ENCODE measurements at regions not wholly inside any gene's neighbourhood (a gene's known extent, or its start where the extent isn't known, plus 50 kb on each side); places are given as distances from the start of the nearest gene placed in this dataset.

DNA sequence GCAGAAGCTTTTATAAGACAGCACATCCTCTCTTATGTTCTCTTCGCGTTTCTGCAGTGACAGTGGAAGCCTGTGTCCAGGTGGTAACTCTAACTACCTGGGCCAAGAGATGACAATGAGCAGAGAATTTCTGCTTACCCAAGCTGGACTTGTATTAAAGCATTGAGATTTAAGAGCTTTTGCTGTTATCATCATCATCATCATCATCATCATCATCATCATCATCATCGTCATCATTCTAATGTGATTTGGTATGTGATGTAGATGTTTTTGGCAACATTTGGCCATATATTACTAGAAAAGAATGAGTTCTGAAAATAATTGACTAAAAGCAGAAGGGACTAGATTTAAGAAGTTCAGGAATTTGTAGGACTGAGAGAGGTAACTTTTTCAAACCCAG lies 401.3 kb downstream of the BRINP1 start:
- ATAC-seq, result no peak
- no peak for TF ChIP-seq ZFP3 (CRISPR knock-in tag; IDR thresholded peaks at IDR 0.05)
- TF ChIP-seq, protein P1, sequence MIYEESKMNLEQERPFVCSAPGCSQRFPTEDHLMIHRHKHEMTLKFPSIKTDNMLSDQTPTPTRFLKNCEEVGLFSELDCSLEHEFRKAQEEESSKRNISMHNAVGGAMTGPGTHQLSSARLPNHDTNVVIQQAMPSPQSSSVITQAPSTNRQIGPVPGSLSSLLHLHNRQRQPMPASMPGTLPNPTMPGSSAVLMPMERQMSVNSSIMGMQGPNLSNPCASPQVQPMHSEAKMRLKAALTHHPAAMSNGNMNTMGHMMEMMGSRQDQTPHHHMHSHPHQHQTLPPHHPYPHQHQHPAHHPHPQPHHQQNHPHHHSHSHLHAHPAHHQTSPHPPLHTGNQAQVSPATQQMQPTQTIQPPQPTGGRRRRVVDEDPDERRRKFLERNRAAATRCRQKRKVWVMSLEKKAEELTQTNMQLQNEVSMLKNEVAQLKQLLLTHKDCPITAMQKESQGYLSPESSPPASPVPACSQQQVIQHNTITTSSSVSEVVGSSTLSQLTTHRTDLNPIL (CRISPR knock-in tag; IDR thresholded peaks at IDR 0.05; ENCODE audit: low read depth), result no peak
- no peak for TF ChIP-seq TCF4 (CRISPR knock-in tag; IDR thresholded peaks at IDR 0.05; ENCODE audit: borderline replicate concordance)
- no peak for TF ChIP-seq GLIS3 (CRISPR knock-in tag; IDR thresholded peaks at IDR 0.05)
- no peak for TF ChIP-seq SNAI2 (CRISPR knock-in tag; IDR thresholded peaks at IDR 0.05)
- TF ChIP-seq, protein P2, sequence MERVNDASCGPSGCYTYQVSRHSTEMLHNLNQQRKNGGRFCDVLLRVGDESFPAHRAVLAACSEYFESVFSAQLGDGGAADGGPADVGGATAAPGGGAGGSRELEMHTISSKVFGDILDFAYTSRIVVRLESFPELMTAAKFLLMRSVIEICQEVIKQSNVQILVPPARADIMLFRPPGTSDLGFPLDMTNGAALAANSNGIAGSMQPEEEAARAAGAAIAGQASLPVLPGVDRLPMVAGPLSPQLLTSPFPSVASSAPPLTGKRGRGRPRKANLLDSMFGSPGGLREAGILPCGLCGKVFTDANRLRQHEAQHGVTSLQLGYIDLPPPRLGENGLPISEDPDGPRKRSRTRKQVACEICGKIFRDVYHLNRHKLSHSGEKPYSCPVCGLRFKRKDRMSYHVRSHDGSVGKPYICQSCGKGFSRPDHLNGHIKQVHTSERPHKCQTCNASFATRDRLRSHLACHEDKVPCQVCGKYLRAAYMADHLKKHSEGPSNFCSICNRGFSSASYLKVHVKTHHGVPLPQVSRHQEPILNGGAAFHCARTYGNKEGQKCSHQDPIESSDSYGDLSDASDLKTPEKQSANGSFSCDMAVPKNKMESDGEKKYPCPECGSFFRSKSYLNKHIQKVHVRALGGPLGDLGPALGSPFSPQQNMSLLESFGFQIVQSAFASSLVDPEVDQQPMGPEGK (CRISPR knock-in tag; IDR thresholded peaks at IDR 0.05; ENCODE audit: borderline replicate concordance), result no peak
- no peak for TF ChIP-seq ZFP30 (CRISPR knock-in tag; IDR thresholded peaks at IDR 0.05)
- no peak for TF ChIP-seq ESRRG (CRISPR knock-in tag; IDR thresholded peaks at IDR 0.05)
- TF ChIP-seq, protein P3, sequence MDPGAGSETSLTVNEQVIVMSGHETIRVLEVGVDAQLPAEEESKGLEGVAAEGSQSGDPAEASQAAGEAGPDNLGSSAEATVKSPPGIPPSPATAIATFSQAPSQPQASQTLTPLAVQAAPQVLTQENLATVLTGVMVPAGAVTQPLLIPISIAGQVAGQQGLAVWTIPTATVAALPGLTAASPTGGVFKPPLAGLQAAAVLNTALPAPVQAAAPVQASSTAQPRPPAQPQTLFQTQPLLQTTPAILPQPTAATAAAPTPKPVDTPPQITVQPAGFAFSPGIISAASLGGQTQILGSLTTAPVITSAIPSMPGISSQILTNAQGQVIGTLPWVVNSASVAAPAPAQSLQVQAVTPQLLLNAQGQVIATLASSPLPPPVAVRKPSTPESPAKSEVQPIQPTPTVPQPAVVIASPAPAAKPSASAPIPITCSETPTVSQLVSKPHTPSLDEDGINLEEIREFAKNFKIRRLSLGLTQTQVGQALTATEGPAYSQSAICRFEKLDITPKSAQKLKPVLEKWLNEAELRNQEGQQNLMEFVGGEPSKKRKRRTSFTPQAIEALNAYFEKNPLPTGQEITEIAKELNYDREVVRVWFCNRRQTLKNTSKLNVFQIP (CRISPR knock-in tag; IDR thresholded peaks at IDR 0.05; ENCODE audit: borderline replicate concordance, low read depth), result no peak
- no peak for TF ChIP-seq ZC3H10 (CRISPR knock-in tag; IDR thresholded peaks at IDR 0.05)
- no peak for TF ChIP-seq CSDC2 (CRISPR knock-in tag; IDR thresholded peaks at IDR 0.05)
- no peak for TF ChIP-seq ZNF565 (CRISPR knock-in tag; conservative IDR thresholded peaks at IDR 0.05; ENCODE audit: low read depth)
- TF ChIP-seq BACH2 (CRISPR knock-in tag; IDR thresholded peaks at IDR 0.05; ENCODE audit: borderline replicate concordance), result no peak
- TF ChIP-seq ZNF8 (CRISPR knock-in tag; IDR thresholded peaks at IDR 0.05), result no peak
- no peak for TF ChIP-seq PPARA (CRISPR knock-in tag; IDR thresholded peaks at IDR 0.05; ENCODE audit: borderline replicate concordance)
- no peak for TF ChIP-seq ARNTL (CRISPR knock-in tag; IDR thresholded peaks at IDR 0.05; ENCODE audit: borderline replicate concordance, low read depth)
- no peak for TF ChIP-seq ISL1 (CRISPR knock-in tag; IDR thresholded peaks at IDR 0.05)

DNA sequence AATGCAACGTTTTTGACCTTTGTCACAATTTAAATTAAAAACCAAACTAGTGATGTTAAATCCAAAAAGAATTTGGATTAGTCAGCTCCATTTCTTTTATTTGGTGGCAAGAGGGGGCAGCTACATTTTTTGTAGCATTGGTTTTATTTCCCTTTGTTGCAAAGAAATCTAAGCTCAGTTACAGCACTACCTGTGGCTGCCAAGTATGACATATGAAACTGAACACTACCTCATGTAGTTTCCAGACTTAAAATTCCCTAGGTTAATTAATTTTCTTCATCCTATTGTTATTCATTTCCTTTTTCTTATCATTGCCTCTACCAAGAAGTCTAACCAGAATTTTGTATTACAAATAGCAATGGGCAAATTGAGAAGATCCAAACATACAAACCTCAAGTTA lies 393.5 kb downstream of the BRINP1 start:
- no peak for ATAC-seq
- no peak for TF ChIP-seq CSDC2 (CRISPR knock-in tag; IDR thresholded peaks at IDR 0.05)
- no peak for TF ChIP-seq TOX (CRISPR knock-in tag; IDR thresholded peaks at IDR 0.05; ENCODE audit: borderline replicate concordance)
- no peak for TF ChIP-seq TCF4 (CRISPR knock-in tag; IDR thresholded peaks at IDR 0.05; ENCODE audit: borderline replicate concordance)
- TF ChIP-seq ZC3H10 (CRISPR knock-in tag; IDR thresholded peaks at IDR 0.05), result no peak
- TF ChIP-seq RARB (CRISPR knock-in tag; IDR thresholded peaks at IDR 0.05), result no peak
- no peak for TF ChIP-seq ISL1 (CRISPR knock-in tag; IDR thresholded peaks at IDR 0.05)
- no peak for TF ChIP-seq ZNF8 (CRISPR knock-in tag; IDR thresholded peaks at IDR 0.05)
- no peak for TF ChIP-seq ZFP3 (CRISPR knock-in tag; IDR thresholded peaks at IDR 0.05)
- TF ChIP-seq OSR1 (CRISPR knock-in tag; IDR thresholded peaks at IDR 0.05), result no peak
- TF ChIP-seq, protein P4, sequence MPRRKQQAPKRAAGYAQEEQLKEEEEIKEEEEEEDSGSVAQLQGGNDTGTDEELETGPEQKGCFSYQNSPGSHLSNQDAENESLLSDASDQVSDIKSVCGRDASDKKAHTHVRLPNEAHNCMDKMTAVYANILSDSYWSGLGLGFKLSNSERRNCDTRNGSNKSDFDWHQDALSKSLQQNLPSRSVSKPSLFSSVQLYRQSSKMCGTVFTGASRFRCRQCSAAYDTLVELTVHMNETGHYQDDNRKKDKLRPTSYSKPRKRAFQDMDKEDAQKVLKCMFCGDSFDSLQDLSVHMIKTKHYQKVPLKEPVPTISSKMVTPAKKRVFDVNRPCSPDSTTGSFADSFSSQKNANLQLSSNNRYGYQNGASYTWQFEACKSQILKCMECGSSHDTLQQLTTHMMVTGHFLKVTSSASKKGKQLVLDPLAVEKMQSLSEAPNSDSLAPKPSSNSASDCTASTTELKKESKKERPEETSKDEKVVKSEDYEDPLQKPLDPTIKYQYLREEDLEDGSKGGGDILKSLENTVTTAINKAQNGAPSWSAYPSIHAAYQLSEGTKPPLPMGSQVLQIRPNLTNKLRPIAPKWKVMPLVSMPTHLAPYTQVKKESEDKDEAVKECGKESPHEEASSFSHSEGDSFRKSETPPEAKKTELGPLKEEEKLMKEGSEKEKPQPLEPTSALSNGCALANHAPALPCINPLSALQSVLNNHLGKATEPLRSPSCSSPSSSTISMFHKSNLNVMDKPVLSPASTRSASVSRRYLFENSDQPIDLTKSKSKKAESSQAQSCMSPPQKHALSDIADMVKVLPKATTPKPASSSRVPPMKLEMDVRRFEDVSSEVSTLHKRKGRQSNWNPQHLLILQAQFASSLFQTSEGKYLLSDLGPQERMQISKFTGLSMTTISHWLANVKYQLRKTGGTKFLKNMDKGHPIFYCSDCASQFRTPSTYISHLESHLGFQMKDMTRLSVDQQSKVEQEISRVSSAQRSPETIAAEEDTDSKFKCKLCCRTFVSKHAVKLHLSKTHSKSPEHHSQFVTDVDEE (CRISPR knock-in tag; IDR thresholded peaks at IDR 0.05), result no peak
- TF ChIP-seq, protein P5, sequence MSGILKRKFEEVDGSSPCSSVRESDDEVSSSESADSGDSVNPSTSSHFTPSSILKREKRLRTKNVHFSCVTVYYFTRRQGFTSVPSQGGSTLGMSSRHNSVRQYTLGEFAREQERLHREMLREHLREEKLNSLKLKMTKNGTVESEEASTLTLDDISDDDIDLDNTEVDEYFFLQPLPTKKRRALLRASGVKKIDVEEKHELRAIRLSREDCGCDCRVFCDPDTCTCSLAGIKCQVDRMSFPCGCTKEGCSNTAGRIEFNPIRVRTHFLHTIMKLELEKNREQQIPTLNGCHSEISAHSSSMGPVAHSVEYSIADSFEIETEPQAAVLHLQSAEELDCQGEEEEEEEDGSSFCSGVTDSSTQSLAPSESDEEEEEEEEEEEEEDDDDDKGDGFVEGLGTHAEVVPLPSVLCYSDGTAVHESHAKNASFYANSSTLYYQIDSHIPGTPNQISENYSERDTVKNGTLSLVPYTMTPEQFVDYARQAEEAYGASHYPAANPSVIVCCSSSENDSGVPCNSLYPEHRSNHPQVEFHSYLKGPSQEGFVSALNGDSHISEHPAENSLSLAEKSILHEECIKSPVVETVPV (CRISPR knock-in tag; IDR thresholded peaks at IDR 0.05), result no peak
- no peak for TF ChIP-seq ESRRG (CRISPR knock-in tag; IDR thresholded peaks at IDR 0.05)
- TF ChIP-seq, protein P2 (CRISPR knock-in tag; IDR thresholded peaks at IDR 0.05; ENCODE audit: borderline replicate concordance), result no peak
- no peak for TF ChIP-seq ARNTL (CRISPR knock-in tag; IDR thresholded peaks at IDR 0.05; ENCODE audit: borderline replicate concordance, low read depth)
- no peak for TF ChIP-seq ZFP30 (CRISPR knock-in tag; IDR thresholded peaks at IDR 0.05)
